Panc1 (cell line): ENCODE measurements at regions not wholly inside any gene's neighbourhood (a gene's known extent, or its start where the extent isn't known, plus 50 kb on each side); places are given as distances from the start of the nearest gene placed in this dataset.

Source experiments
- ATAC-seq: fragments of 200-7000 bp; cut with Tn5 transposase; 2 replicates; pipeline ENCODE4 v1.9.1; 2020; ENCODE audit warnings: mild to moderate bottlenecking, moderate library complexity
- BruUV-seq: library from RNA; stranded (reverse); fragments of 400-500 nt; replicated peaks from 2 replicates; lab custom pipeline; 2021; lab: Mats Ljungman, UMichigan
- CTCF ChIA-PET: fragments of 300-600 bp; sonication (Branson Sonifier 250); formaldehyde crosslinking; loops from one replicate; lab custom pipeline; 2022; ENCODE audit warnings: antibody characterized with exemption; lab: Charles Lee
- POLR2A ChIA-PET: fragments of 300-600 bp; sonication (Branson Sonifier 250); formaldehyde crosslinking; loops from one replicate; lab custom pipeline; 2022; ENCODE audit warnings: antibody characterized with exemption; lab: Charles Lee
- DNase-seq: peaks from one replicate; pipeline ENCODE4 v3.0.0-alpha.2; 2010; ENCODE audit warnings: low read depth, low spot score
- H3K27ac ChIP-seq: 2 replicates; pipeline ENCODE4 v1.5.1; 2011; ENCODE audit warnings: mild to moderate bottlenecking, low read length, inconsistent platforms
- H3K27me3 ChIP-seq: fragments of 200-500 bp; sonication (Bioruptor generic); 2 replicates; pipeline ENCODE4 v1.6.0; 2014; ENCODE audit warnings: low read length, inconsistent platforms; ENCODE audit not compliant: control insufficient read depth, insufficient read depth
- H3K36me3 ChIP-seq: fragments of 200-500 bp; sonication (Bioruptor generic); 2 replicates; pipeline ENCODE4 v1.5.1; 2014; ENCODE audit warnings: inconsistent platforms, mild to moderate bottlenecking, low read length, moderate library complexity; ENCODE audit not compliant: control insufficient read depth, insufficient read depth
- H3K4me1 ChIP-seq: 2 replicates; pipeline ENCODE4 v1.5.1; 2011; ENCODE audit warnings: inconsistent platforms, mild to moderate bottlenecking, low read length, moderate library complexity; ENCODE audit not compliant: control insufficient read depth, insufficient read depth
- H3K4me3 ChIP-seq, 2 experiments: 2 replicates each; pipeline ENCODE4 v1.5.1; 2011 to 2012; ENCODE audit warnings: low read depth in 2 of 2, low read length in 2 of 2, mild to moderate bottlenecking in 2 of 2, inconsistent platforms in 1 of 2, moderate library complexity in 1 of 2
- H3K9me3 ChIP-seq: fragments of 200-500 bp; sonication (Bioruptor generic); 2 replicates; pipeline ENCODE4 v1.5.1; 2014; ENCODE audit warnings: low read depth, mild to moderate bottlenecking, inconsistent platforms, low read length, moderate library complexity; ENCODE audit not compliant: control insufficient read depth, insufficient read depth
- POLR2AphosphoS5 ChIP-seq: IDR thresholded peaks from 2 replicates; pipeline ENCODE4 v1.6.1; 2012; ENCODE audit warnings: mild to moderate bottlenecking, low read depth, low read length, moderate library complexity
- SIN3A ChIP-seq: IDR thresholded peaks from 2 replicates; pipeline ENCODE4 v1.6.1; 2012; ENCODE audit warnings: low read depth, mild to moderate bottlenecking, low read length, moderate library complexity, borderline replicate concordance; ENCODE audit not compliant: insufficient read depth
- TCF7L2 ChIP-seq: IDR thresholded peaks from 2 replicates; pipeline ENCODE4 v1.6.1; 2011; ENCODE audit warnings: mild to moderate bottlenecking, low read depth, low read length, inconsistent platforms
- in situ Hi-C: cut with HindIII; loops from 2 replicates; pipeline ENCODE4 v1.10.0; 2016; ENCODE audit warnings: low sequenced_read_pairs, low pct_unique_long_range_greater_than_20kb
- intact Hi-C: fragments of 100-400 bp; cut with micrococcal nuclease; formaldehyde crosslinking; loops from one replicate; pipeline ENCODE4 v1.10.0; 2022; ENCODE audit not compliant: unreplicated experiment
- TF ChIP-seq, protein P1 (sequence below), 2 experiments: IDR thresholded peaks; 2 replicates each; pipeline ENCODE4 v1.6.1; 2011 to 2012; ENCODE audit warnings: low read depth in 2 of 2, control low read depth in 1 of 2, low read length in 1 of 2, mild to moderate bottlenecking in 1 of 2, moderate library complexity in 1 of 2; ENCODE audit not compliant: insufficient read depth in 1 of 2
- TF ChIP-seq, protein P2 (sequence below): fragments of 450-650 bp; IDR thresholded peaks from 2 replicates; pipeline ENCODE4 v1.5.1; 2017; ENCODE audit warnings: mild to moderate bottlenecking

DNA sequence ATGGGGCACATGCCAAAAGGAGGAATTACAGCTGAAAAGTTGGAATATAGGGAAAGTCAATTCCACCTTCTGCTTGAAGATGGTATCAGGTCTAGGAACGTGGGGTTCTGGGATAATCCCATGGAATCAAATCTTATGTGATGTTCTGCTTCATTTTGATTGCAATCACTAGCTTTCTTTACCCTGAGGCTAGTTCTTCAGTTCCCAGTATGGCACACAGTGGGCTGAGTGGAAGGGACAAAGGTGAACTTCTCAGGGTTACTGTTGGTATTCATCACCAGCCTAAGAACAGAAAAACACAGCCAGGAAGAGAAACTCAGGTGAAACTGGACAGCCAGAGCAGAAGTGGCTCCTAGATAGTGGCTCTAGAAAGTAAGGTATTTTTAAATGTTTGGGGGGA is 117.8 kb downstream of the TNFSF18 start:
- Histone ChIP-seq H3K27me3 (no peaks in the 10 kb centered on the region), H3K4me3 (no peak overlapping the region), H3K9me3 (no peaks in the 10 kb centered on the region; the same call in 1 of the 2 replicates), H3K27ac (no peak overlapping the region; the same call in 1 of the 2 replicates), H3K4me1 (no peaks in the 10 kb centered on the region), H3K36me3 (no peaks in the 10 kb centered on the region)
- TF ChIP-seq, protein P1, sequence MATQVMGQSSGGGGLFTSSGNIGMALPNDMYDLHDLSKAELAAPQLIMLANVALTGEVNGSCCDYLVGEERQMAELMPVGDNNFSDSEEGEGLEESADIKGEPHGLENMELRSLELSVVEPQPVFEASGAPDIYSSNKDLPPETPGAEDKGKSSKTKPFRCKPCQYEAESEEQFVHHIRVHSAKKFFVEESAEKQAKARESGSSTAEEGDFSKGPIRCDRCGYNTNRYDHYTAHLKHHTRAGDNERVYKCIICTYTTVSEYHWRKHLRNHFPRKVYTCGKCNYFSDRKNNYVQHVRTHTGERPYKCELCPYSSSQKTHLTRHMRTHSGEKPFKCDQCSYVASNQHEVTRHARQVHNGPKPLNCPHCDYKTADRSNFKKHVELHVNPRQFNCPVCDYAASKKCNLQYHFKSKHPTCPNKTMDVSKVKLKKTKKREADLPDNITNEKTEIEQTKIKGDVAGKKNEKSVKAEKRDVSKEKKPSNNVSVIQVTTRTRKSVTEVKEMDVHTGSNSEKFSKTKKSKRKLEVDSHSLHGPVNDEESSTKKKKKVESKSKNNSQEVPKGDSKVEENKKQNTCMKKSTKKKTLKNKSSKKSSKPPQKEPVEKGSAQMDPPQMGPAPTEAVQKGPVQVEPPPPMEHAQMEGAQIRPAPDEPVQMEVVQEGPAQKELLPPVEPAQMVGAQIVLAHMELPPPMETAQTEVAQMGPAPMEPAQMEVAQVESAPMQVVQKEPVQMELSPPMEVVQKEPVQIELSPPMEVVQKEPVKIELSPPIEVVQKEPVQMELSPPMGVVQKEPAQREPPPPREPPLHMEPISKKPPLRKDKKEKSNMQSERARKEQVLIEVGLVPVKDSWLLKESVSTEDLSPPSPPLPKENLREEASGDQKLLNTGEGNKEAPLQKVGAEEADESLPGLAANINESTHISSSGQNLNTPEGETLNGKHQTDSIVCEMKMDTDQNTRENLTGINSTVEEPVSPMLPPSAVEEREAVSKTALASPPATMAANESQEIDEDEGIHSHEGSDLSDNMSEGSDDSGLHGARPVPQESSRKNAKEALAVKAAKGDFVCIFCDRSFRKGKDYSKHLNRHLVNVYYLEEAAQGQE (IDR thresholded peaks at IDR 0.05; ENCODE audit: insufficient read depth in 1 of 2, low read depth in 2 of 2, low read length in 1 of 2) = no peak
- no peak for TF ChIP-seq SIN3A
- ChIA-PET CTCF (interaction anchor here (0.6 kb wide), 1 partner anchor 170 kb away, joined by 3 read pairs; no protein-coding TSS in a partner anchor), POLR2A (no interaction called here)
- intact Hi-C loops (no loop called here), in situ Hi-C loops (no loop called here)
- no peak for DNase-seq
- no peak for ATAC-seq
- no TSS peak for BruUV-seq

DNA sequence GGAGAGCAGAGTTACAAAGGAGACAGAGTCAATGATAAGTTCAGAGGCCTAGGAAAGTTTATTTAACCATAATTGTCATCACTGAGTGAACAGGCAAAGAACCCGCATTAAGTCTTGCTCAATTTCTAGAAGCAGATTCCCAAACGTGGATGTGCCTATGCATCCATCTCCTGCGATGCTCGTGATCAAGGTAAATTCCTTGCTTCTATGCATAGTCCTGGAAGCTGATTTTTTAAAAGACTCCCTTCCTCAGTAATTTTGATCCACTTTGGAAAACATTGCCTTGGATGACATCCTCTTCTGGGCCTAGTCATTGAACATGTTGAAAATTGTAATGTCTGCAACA is 116.4 kb downstream of the TNFSF18 start:
- POLR2A ChIA-PET = no interaction called here

More for the DNA sequence above, 116.4 kb downstream of the TNFSF18 start:
- TF ChIP-seq, protein P2, sequence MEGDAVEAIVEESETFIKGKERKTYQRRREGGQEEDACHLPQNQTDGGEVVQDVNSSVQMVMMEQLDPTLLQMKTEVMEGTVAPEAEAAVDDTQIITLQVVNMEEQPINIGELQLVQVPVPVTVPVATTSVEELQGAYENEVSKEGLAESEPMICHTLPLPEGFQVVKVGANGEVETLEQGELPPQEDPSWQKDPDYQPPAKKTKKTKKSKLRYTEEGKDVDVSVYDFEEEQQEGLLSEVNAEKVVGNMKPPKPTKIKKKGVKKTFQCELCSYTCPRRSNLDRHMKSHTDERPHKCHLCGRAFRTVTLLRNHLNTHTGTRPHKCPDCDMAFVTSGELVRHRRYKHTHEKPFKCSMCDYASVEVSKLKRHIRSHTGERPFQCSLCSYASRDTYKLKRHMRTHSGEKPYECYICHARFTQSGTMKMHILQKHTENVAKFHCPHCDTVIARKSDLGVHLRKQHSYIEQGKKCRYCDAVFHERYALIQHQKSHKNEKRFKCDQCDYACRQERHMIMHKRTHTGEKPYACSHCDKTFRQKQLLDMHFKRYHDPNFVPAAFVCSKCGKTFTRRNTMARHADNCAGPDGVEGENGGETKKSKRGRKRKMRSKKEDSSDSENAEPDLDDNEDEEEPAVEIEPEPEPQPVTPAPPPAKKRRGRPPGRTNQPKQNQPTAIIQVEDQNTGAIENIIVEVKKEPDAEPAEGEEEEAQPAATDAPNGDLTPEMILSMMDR = no peak
- TF ChIP-seq POLR2AphosphoS5 = no peak
- no peak for TF ChIP-seq SIN3A
- no peak for TF ChIP-seq TCF7L2
- TF ChIP-seq, protein P1 (IDR thresholded peaks at IDR 0.05; ENCODE audit: insufficient read depth in 1 of 2, low read depth in 2 of 2, low read length in 1 of 2) = no peak
- H3K36me3 ChIP-seq = no peaks in the 10 kb centered on the region
- H3K27ac ChIP-seq = peak overlapping the region; percentile 71
- ATAC-seq = no peak
- no peaks in the 10 kb centered on the region for H3K4me1 ChIP-seq
- in situ Hi-C loops (no loop called here), intact Hi-C loops (no loop called here)
- no peak overlapping the region for H3K4me3 ChIP-seq
- DNase-seq = no peak
- no peaks in the 10 kb centered on the region for H3K27me3 ChIP-seq
- H3K9me3 ChIP-seq = no peaks in the 10 kb centered on the region; the same call in 1 of the 2 replicates
- CTCF ChIA-PET = interaction anchor here (0.6 kb wide), 1 partner anchor 255 kb away, joined by 6 read pairs; no protein-coding TSS in a partner anchor
- BruUV-seq = no TSS peak
